DMS79 (cell line): ENCODE measurements at regions not wholly inside any gene's neighbourhood (a gene's known extent, or its start where the extent isn't known, plus 50 kb on each side); places are given as distances from the start of the nearest gene placed in this dataset.
"Not testable (repeated sequence)": the region's sequence is repeated elsewhere in the genome, so short reads cannot be mapped to it uniquely, and the experiment has no call there.

ENCODE experiments used
- DNase-seq: peaks from one replicate; lab custom pipeline; 2025; lab: John Stamatoyannopoulos, UW

DNA sequence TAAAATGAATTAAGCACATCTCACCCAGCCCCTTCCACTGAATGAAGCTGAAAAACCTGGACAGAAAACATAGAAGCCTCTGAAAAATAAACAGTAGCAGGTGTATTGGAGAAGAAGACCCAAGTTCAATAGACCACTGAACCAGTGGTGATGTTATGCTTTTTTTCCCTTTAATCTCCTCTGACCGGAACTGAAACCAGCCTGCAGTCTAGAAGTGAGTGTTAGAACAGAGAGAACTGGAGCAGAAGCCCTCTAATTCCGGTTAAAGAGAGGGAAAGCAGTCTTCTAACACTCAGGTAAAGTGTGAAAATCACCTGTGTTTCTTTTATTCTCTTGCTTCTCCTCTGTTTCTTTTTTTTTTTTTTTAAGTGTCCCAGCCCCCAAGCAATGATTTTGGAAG lies 83.5 kb upstream of the CCL21 start:
- DNase-seq = no peak

DNA sequence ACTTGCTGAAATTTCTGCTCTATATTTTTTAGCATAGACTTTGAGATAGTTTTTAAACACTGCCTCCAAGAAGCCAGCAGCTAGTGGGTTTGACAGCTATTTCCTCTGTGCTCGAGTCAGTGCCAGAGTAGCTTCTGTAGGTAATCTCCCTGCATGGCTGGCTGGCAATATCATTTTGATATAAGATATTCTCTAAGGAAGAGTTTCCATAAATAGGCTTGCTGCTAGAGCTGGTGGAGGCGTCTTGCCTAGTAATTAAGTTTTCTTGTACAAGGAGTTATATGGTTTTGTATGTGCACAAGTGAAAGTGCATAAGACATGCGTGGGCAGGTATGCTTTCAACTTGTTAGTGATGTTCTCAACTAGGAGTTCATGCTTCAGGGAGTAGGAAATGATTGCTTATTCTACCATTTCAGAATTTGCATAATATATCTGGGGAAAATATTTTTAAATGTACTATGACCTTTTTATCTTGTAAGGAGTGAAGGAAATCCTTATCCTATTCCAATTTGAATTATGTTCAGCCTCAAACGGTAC lies 74.1 kb upstream of the CCL21 start:
- DNase-seq = no peak

DNA sequence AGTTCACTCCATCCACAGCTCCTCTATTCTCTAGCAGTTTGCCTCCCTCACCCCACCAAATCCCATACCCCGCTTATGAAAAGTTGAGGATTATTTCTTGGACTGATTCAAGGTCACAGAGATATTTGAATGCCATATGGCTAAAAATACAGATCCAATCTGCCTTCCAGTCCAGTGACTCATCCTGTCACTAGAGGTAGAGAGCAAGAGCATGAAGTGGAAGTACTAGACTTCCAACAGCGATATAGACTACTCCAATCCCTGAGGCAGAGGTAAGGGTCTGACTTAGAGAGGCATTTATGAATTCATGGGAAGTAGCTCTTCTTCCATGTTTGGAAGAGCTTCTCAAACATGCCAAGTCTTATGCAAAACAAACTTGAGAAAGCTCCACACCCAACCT lies 72.4 kb upstream of the CCL21 start:
- no peak for DNase-seq

DNA sequence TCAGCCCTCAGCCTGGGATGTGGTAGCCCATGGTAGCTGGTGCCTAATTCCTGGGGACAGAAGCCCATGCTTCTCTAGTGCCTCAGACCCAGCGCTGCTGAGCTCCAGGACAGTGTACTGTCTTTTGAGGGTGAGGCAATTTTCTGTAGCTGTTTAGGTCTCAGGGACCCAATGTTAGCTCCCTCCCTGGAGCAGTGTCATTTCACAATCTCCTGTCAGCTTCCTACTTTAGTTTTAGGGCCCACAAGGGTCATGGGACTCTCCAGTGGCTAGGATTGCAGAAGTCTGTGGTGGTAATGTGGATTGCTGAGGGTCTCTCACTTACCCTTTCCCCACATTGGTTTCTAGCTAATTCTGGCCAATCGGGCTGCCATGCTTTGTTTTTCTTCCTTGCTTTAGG lies 67.7 kb upstream of the CCL21 start:
- no peak for DNase-seq

DNA sequence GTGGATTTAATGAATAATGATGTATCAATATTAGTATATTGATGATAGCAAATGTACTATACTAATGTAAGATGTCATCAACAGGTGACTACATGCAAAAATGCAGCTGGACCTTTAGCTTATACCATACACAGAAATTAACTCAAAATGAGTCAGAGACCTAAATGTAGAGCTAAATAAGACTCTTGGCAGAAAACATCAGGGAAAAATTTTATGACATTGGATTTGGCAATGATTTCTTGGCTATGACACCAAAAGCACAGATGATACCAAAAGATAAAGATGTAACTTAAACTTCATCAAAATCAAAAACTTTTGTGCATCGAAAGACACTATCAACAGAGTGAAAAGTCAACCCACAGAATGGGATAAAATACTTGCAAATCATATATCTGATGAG lies 64.0 kb upstream of the CCL21 start:
- DNase-seq = no peak

DNA sequence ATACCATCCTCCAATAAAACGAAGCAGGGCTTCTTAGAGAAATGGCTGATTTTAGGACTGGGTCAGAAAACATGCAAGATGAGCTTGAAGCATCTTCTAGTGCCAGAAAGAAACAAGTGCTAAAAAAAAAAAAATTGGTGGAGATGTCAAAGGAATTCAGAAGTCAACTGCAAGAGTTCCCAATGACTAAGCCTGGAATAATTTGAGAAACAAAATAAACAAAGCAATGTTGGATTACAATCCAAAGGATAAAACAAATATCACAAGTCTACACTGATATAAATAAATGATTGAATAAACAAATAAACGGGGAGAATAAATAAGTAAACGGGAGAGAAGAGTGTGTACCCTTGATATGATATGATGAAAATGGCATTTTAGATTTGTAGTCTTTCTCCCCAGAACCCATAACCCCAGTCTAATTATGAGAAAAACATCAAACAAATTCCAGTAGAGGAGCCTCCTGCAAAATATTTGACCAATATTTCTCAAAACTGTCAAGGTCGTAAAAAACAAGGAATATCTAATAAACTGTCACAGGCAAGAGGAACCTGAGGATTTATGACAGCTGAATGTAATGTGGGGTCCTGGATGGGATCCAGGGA lies 63.5 kb upstream of the CCL21 start:
- no peak for DNase-seq

DNA sequence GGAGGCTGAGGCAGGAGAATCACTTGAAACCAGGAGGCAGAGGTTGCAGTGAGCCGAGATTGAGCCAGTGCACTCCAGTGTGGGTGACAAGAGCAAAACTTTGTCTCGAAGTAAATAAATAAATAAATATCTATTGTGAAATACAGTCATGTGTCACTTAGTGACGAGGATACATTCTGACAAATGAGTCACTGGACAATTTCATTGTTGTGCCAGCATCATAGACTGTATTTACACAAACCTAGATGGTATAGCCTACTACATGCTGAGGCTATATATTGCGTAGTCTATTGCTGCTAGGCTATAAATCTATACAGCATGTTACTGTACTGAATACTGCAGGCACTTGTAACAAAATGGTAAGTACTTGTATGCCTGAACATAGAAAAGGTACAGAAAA lies 61.1 kb upstream of the CCL21 start:
- DNase-seq = no peak

DNA sequence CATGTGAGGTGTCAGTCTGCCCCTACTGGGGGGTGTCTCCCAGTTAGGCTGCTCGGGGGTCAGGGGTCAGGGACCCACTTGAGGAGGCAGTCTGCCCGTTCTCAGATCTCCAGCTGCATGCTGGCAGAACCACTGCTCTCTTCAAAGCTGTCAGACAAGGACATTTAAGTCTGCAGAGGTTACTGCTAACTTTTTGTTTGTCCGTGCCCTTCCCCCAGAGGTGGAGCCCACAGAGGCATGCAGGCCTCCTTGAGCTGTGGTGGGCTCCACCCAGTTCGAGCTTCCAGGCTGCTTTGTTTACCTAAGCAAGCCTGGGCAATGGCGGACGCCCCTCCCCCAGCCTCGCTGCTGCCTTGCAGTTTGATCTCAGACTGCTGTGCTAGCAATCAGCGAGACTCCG lies 57.2 kb upstream of the CCL21 start:
- DNase-seq = not testable (repeated sequence)

DNA sequence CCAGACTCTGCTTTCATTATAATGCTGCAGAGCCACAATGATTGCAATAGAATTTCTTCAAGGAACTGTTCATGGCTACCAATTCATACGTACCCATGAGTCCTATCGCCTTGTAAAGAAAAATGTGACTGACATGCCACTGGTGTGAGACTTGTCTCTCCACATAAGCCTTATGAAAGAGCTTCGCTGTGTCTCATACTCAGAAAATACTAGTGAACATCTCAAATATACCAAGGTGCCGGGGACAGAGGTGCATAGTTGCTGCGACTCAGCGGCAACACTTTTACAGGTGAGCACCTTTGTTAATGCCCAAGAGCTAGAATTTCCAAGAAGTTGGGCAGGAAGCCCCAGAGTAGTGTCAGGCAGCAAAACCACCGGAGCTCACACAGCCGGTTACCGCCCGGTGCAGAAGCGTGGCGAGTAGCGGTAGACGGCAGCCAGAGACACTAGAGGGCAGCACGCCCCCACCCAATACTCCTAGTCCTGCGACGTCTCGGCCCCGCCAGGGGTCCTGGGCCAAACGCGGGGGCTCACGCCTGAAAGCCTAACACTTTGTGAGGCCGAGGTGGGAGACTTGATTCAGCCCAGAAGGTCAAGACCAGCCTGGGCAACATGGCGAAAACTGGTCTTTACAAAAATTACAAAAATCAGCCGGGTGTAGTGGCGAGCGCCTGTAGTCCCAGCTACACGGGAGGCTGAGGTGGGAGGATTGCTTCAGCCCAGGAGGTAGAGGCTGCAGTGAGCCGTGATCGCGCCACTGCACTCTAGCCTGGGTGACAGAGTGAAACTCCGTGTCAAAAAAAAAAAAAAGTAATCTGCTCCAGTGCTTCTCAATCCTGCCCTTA lies 50.5 kb upstream of the CCL21 start:
- DNase-seq = not testable (repeated sequence)
